Breast epithelium (tissue), 4 donors: ENCODE measurements at regions not wholly inside any gene's neighbourhood (a gene's known extent, or its start where the extent isn't known, plus 50 kb on each side); places are given as distances from the start of the nearest gene placed in this dataset.

Experiments used
- DNase-seq, 2 donors: peaks; one replicate each; pipeline ENCODE4 v3.0.0-alpha.2; 2019; ENCODE audit warnings: low spot score in 2 of 2
- H3K27ac ChIP-seq, 2 donors: fragments of 200-600 bp; sonication (generic) in 1 of 2; one replicate each; pipeline ENCODE4 v1.5.1; 2016 to 2019; ENCODE audit warnings: mild to moderate bottlenecking in 1 of 2
- H3K27me3 ChIP-seq, 2 donors: fragments of 200-600 bp; sonication (generic) in 1 of 2; one replicate each; pipeline versions ENCODE4 v1.5.1 to v1.6.0; 2017 to 2019; ENCODE audit warnings: control low read depth in 1 of 2, mild to moderate bottlenecking in 1 of 2
- H3K36me3 ChIP-seq: fragments of 200-600 bp; one replicate; pipeline ENCODE4 v1.5.1; 2019
- H3K4me1 ChIP-seq, 2 donors: fragments of 200-600 bp; sonication (generic); one replicate each; pipeline ENCODE4 v1.5.1; 2016 to 2019; ENCODE audit warnings: control low read depth in 1 of 2
- H3K4me3 ChIP-seq, 3 donors: fragments of 200-600 bp; sonication (generic); 1 replicate in 2 of 3; 2 replicates in 1 of 3; pipeline ENCODE4 v1.5.1; 2016 to 2019; ENCODE audit warnings: mild to moderate bottlenecking in 3 of 3, moderate library complexity in 2 of 3
- H3K9me3 ChIP-seq, 2 donors: fragments of 200-600 bp; sonication (generic) in 1 of 2; one replicate each; pipeline ENCODE4 v1.5.1; 2016 to 2019; ENCODE audit warnings: control low read depth in 1 of 2
- POLR2A ChIP-seq: fragments of 450-650 bp; IDR thresholded peaks from one replicate; pipeline ENCODE4 v1.6.1; 2016; ENCODE audit warnings: antibody characterized with exemption, mild to moderate bottlenecking, moderate library complexity
- POLR2AphosphoS5 ChIP-seq, 3 donors: sonication (generic); formaldehyde crosslinking; IDR thresholded peaks; one replicate each; pipeline ENCODE4 v1.6.1; 2017; ENCODE audit warnings: antibody characterized with exemption in 3 of 3
- intact Hi-C: fragments of 100-400 bp; cut with DNase I; formaldehyde crosslinking; loops from one replicate; pipeline ENCODE4 v1.15.1; 2023; ENCODE audit warnings: low total_unique reads
- TF ChIP-seq, protein P1 (sequence below), 3 donors: fragments of 450-650 bp; IDR thresholded peaks; one replicate each; pipeline ENCODE4 v1.5.1; 2016 to 2017; ENCODE audit warnings: antibody characterized with exemption in 3 of 3, mild to moderate bottlenecking in 3 of 3, moderate library complexity in 3 of 3

DNA sequence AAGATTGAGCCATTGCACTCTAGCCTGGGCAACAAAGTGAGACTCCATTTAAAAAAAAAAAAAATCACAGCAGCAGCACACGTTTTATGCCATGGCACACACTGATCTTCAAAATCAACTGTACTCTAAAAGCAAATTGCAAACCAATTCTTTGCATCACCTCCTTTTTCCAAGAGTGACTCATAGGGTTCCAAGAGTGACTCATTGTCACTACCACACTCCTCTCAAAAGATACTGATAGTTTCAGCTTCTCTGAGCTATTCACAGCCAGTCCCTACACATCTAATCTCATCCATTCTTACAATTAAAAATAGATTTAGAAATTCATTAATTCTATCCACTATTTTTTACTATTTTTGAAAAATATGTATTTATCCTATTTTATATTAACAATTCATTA is 1494.9 kb upstream of the AGA start:
- intact Hi-C loops, result no loop called here
- no peak for DNase-seq

DNA sequence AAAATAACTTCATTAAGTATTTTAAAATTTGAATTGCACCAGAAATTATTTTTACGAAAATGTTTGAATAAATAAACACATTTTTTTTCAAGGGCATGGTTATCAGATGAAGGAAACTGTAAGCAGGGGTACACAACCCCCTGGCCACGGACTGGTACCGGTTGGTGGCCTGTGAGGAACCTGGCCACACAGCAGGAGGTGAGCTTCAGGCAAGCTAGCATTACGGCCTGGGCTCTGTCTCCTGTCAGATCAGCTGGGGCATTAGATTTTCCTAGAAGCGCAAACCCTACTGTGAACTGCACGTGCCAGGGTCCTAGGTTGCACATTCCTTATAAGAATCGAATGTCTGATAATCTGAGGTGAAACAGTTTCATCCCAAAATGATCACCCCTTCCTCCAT is 1499.7 kb upstream of the AGA start:
- DNase-seq, result no peak
- intact Hi-C loops, result no loop called here
- no peak overlapping the region for H3K27ac ChIP-seq
- no peaks in the 10 kb centered on the region for H3K27me3 ChIP-seq
- no peaks in the 10 kb centered on the region for H3K9me3 ChIP-seq
- TF ChIP-seq, protein P1, sequence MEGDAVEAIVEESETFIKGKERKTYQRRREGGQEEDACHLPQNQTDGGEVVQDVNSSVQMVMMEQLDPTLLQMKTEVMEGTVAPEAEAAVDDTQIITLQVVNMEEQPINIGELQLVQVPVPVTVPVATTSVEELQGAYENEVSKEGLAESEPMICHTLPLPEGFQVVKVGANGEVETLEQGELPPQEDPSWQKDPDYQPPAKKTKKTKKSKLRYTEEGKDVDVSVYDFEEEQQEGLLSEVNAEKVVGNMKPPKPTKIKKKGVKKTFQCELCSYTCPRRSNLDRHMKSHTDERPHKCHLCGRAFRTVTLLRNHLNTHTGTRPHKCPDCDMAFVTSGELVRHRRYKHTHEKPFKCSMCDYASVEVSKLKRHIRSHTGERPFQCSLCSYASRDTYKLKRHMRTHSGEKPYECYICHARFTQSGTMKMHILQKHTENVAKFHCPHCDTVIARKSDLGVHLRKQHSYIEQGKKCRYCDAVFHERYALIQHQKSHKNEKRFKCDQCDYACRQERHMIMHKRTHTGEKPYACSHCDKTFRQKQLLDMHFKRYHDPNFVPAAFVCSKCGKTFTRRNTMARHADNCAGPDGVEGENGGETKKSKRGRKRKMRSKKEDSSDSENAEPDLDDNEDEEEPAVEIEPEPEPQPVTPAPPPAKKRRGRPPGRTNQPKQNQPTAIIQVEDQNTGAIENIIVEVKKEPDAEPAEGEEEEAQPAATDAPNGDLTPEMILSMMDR (IDR thresholded peaks at IDR 0.05), result no peak
- TF ChIP-seq POLR2A (no peak), POLR2AphosphoS5 (IDR thresholded peaks at IDR 0.05) (no peak)
- no peak overlapping the region for H3K4me3 ChIP-seq
- no peaks in the 10 kb centered on the region for H3K4me1 ChIP-seq
- H3K36me3 ChIP-seq, result no peaks in the 10 kb centered on the region

More for the DNA sequence above, 1494.9 kb upstream of the AGA start:
- Histone ChIP-seq H3K27me3 (no peaks in the 10 kb centered on the region), H3K4me1 (no peaks in the 10 kb centered on the region), H3K36me3 (no peaks in the 10 kb centered on the region), H3K9me3 (no peaks in the 10 kb centered on the region), H3K27ac (no peak overlapping the region), H3K4me3 (no peak overlapping the region)
- TF ChIP-seq POLR2A (no peak), POLR2AphosphoS5 (IDR thresholded peaks at IDR 0.05) (no peak)
- TF ChIP-seq, protein P1 (IDR thresholded peaks at IDR 0.05), result no peak

DNA sequence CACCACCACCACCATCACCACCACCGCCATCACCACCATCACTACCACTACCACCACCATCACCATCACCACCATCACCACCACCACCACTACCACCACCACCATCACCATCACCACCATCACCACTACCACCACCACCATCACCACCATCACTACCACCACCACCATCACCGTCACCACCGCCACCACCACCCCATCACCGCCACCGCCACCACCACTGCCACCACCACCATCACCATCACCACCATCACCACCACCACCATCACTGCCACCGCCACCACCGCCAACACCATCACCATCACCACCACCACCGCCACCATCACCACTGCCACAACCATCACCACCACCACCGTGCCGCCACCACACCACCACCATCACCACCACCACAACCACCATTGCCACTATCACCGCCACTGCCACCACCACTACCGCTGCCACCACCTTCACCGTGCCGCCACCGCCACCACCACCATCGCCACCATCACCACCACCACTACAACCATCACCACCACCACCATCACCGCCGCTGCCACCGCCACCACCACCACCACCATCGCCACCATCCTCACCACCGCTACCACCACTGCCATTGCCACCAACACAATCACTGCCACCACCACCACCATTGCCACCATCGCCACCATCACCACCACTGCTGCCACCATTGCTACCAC is 1511.3 kb upstream of the AGA start:
- no peaks in the 10 kb centered on the region for H3K4me1 ChIP-seq
- H3K9me3 ChIP-seq, result no peaks in the 10 kb centered on the region
- no peaks in the 10 kb centered on the region for H3K36me3 ChIP-seq
- DNase-seq, result no peak
- no peaks in the 10 kb centered on the region for H3K27me3 ChIP-seq
- intact Hi-C loops, result no loop called here
- no peak overlapping the region for H3K27ac ChIP-seq
- H3K4me3 ChIP-seq, result no peak overlapping the region
- TF ChIP-seq POLR2AphosphoS5 (IDR thresholded peaks at IDR 0.05) (no peak), POLR2A (no peak)
- TF ChIP-seq, protein P1 (IDR thresholded peaks at IDR 0.05), result no peak

DNA sequence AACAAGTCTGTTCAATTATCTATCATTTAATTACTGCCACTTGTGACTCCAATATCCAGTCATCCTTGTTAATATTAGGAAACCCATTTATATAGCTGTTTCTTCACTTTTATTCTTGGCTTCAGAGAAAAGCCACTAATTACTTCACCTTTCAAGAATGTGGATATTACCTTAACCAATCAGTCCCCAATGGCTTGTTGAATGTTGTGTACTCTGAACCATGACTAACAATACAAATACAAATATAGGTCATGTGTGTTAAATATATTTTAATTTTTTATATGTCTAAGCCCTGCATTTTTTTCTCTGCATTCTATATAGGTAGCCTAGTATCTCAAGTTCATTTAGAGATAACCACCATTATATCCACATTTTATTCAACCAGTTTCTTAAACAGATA is 1513.4 kb upstream of the AGA start:
- no peaks in the 10 kb centered on the region for H3K9me3 ChIP-seq
- no peaks in the 10 kb centered on the region for H3K36me3 ChIP-seq
- H3K27ac ChIP-seq, result no peak overlapping the region
- intact Hi-C loops, result no loop called here
- no peaks in the 10 kb centered on the region for H3K27me3 ChIP-seq
- no peaks in the 10 kb centered on the region for H3K4me1 ChIP-seq
- TF ChIP-seq POLR2A (no peak), POLR2AphosphoS5 (IDR thresholded peaks at IDR 0.05) (no peak)
- TF ChIP-seq, protein P1 (IDR thresholded peaks at IDR 0.05), result no peak
- DNase-seq, result no peak
- H3K4me3 ChIP-seq, result no peak overlapping the region

DNA sequence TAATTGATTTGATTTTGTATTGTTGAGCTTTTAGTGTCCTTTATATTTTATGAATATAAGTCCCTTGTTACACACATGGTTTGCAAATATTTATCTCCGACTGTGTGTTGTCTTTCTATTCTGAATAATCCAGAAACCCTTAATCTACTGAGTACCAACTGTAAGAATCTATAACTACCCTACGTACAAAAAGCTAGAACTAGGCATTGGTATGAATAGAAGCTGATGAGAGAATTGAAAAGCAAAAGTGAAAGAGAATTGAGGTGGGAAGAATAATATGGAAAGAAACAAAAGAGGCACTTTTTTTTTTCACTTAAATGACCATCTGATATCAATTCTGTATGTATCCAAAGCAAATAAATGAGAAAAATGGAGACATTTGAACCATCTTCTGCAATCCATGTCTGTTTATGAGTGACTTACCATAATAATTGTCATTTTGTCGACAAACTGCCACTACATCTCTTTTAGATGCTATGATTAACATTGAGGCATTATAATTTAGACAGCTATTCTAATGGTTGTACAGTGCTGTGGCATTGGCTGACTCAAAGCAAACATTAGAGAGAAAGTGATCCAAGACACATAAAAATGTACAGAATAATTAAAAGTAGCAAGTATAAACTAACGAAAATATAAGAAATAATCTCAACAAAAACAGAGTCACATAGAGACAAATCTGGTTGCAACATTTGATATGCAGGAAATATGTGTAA is 1516.6 kb upstream of the AGA start:
- TF ChIP-seq POLR2AphosphoS5 (IDR thresholded peaks at IDR 0.05) (no peak), POLR2A (no peak)
- TF ChIP-seq, protein P1 (IDR thresholded peaks at IDR 0.05), result no peak
- H3K27ac ChIP-seq, result no peak overlapping the region
- H3K4me3 ChIP-seq, result no peak overlapping the region
- no peaks in the 10 kb centered on the region for H3K36me3 ChIP-seq
- intact Hi-C loops, result no loop called here
- H3K4me1 ChIP-seq, result no peaks in the 10 kb centered on the region
- no peak for DNase-seq
- no peaks in the 10 kb centered on the region for H3K27me3 ChIP-seq
- no peaks in the 10 kb centered on the region for H3K9me3 ChIP-seq
